ENCODE measurements at regions not wholly inside any gene's neighbourhood (a gene's known extent, or its start where the extent isn't known, plus 50 kb on each side); places are given as distances from the start of the nearest gene placed in this dataset.

GRCh38 chr9:4413856-4414255 is 76.4 kb upstream of the SLC1A1 start:
- WGBS (ENCODE audit: insufficient coverage) = 100% methylated on average over 1 of the region's 1 CpG
- ATAC-seq (ENCODE audit: low read depth) = no peak
- H4K20me1 ChIP-seq (ENCODE audit: control insufficient read depth, insufficient read depth, low read length, poor library complexity, severe bottlenecking) = no peaks in the 10 kb centered on the region
- no peaks in the 10 kb centered on the region for H3K4me1 ChIP-seq (ENCODE audit: control insufficient read depth in 2 of 2, insufficient read depth in 2 of 2, low read length in 2 of 2)
- H3K27ac ChIP-seq (ENCODE audit: low read length in 2 of 2) = no peak overlapping the region
- POLR2A ChIA-PET = no interaction called here
- H3K9ac ChIP-seq (ENCODE audit: low read length) = no peak overlapping the region
- CTCF ChIA-PET = no interaction called here
- no peak overlapping the region for H3K4me3 ChIP-seq (ENCODE audit: control extremely low read depth in 1 of 5, extremely low read depth in 1 of 5, insufficient read depth in 1 of 5, low read depth in 2 of 5, low read length in 4 of 5)
- no peak overlapping the region for H2AFZ ChIP-seq (ENCODE audit: insufficient read depth, low read depth, low read length, poor library complexity, severe bottlenecking)
- H3K79me2 ChIP-seq (ENCODE audit: control insufficient read depth, insufficient read depth, low read length) = no peaks in the 10 kb centered on the region
- no peak overlapping the region for H3K27ac Mint-ChIP-seq
- no peak overlapping the region for H3K4me2 ChIP-seq (replicated peaks; ENCODE audit: low read depth, low read length, poor library complexity, severe bottlenecking)
- no peaks in the 10 kb centered on the region for H3K36me3 ChIP-seq (replicated peaks in 1 of 2; ENCODE audit: control extremely low read depth in 1 of 2, control insufficient read depth in 1 of 2, extremely low read depth in 1 of 2, insufficient read depth in 2 of 2, low read length in 1 of 2)
- no peaks in the 10 kb centered on the region for H3K9me3 Mint-ChIP-seq (ENCODE audit: insufficient read depth)
- peaks cover 0 to 5% (median 0%) of the 10 kb centered on the region in 4 experiments for H3K27me3 ChIP-seq (replicated peaks in 1 of 4; ENCODE audit: control extremely low read depth in 1 of 4, control insufficient read depth in 3 of 4, insufficient read depth in 4 of 4, low read length in 3 of 4)
- no peak overlapping the region for H3K4me3 Mint-ChIP-seq
- intact Hi-C loops (cut with micrococcal nuclease) = no loop called here
- no peak for DNase-seq
- no peak for TF ChIP-seq EZH2 (IDR thresholded peaks at IDR 0.05; ENCODE audit: borderline replicate concordance, insufficient read depth, low read depth, low read length, poor library complexity, severe bottlenecking)
- TF ChIP-seq, protein P1, sequence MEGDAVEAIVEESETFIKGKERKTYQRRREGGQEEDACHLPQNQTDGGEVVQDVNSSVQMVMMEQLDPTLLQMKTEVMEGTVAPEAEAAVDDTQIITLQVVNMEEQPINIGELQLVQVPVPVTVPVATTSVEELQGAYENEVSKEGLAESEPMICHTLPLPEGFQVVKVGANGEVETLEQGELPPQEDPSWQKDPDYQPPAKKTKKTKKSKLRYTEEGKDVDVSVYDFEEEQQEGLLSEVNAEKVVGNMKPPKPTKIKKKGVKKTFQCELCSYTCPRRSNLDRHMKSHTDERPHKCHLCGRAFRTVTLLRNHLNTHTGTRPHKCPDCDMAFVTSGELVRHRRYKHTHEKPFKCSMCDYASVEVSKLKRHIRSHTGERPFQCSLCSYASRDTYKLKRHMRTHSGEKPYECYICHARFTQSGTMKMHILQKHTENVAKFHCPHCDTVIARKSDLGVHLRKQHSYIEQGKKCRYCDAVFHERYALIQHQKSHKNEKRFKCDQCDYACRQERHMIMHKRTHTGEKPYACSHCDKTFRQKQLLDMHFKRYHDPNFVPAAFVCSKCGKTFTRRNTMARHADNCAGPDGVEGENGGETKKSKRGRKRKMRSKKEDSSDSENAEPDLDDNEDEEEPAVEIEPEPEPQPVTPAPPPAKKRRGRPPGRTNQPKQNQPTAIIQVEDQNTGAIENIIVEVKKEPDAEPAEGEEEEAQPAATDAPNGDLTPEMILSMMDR (IDR thresholded peaks at IDR 0.05) = no peak
- H3K9me3 ChIP-seq (ENCODE audit: control extremely low read depth in 1 of 3, control insufficient read depth in 2 of 3, insufficient read depth in 1 of 3, low read length in 2 of 3) = no peaks in the 10 kb centered on the region
- peaks cover 4% of the 10 kb centered on the region for H3K27me3 Mint-ChIP-seq
- H3K4me1 Mint-ChIP-seq = no peaks in the 10 kb centered on the region

DNA sequence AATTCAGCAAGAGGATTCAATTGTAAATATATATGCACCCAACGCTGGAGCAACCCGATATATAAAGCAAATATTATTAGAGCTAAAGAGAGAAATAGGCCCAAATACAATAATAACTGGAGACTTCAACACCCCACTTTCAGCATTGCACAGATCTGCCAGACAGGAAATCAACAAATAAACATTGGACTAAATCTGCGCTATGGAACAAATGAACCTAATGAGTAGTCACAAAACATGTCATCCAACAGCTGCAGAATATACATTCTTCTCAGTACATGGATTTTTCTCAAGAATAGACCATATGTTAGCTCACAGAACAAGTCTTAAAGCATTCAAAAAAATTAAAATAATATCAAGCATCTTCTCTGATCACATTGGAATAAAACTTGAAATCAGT is 86.1 kb upstream of the SLC1A1 start:
- CTCF ChIA-PET = no interaction called here

More for the DNA sequence above, 86.1 kb upstream of the SLC1A1 start:
- Histone ChIP-seq H3K4me3 (ENCODE audit: control extremely low read depth in 1 of 5, extremely low read depth in 1 of 5, insufficient read depth in 1 of 5, low read depth in 2 of 5, low read length in 4 of 5) (no peak overlapping the region), H3K9ac (ENCODE audit: low read length) (no peak overlapping the region), H3K4me1 (ENCODE audit: control insufficient read depth in 2 of 2, insufficient read depth in 2 of 2, low read length in 2 of 2) (no peaks in the 10 kb centered on the region), H3K79me2 (ENCODE audit: control insufficient read depth, insufficient read depth, low read length) (no peaks in the 10 kb centered on the region), H3K4me2 (replicated peaks; ENCODE audit: low read depth, low read length, poor library complexity, severe bottlenecking) (no peak overlapping the region), H3K9me3 (ENCODE audit: control extremely low read depth in 1 of 3, control insufficient read depth in 2 of 3, insufficient read depth in 1 of 3, low read length in 2 of 3) (peaks cover 5 to 17% (median 16%) of the 10 kb centered on the region in 3 donors), H2AFZ (ENCODE audit: insufficient read depth, low read depth, low read length, poor library complexity, severe bottlenecking) (no peak overlapping the region), H3K36me3 (replicated peaks in 1 of 2; ENCODE audit: control extremely low read depth in 1 of 2, control insufficient read depth in 1 of 2, extremely low read depth in 1 of 2, insufficient read depth in 2 of 2, low read length in 1 of 2) (no peaks in the 10 kb centered on the region), H3K27me3 (replicated peaks in 1 of 4; ENCODE audit: control extremely low read depth in 1 of 4, control insufficient read depth in 3 of 4, insufficient read depth in 4 of 4, low read length in 3 of 4) (no peaks in the 10 kb centered on the region), H4K20me1 (ENCODE audit: control insufficient read depth, insufficient read depth, low read length, poor library complexity, severe bottlenecking) (no peaks in the 10 kb centered on the region), H3K27ac (ENCODE audit: low read length in 2 of 2) (no peak overlapping the region)
- no peak overlapping the region for H3K27ac Mint-ChIP-seq
- H3K4me3 Mint-ChIP-seq = no peak overlapping the region
- WGBS (ENCODE audit: insufficient coverage) = 89% methylated on average over 1 of the region's 3 CpGs
- ATAC-seq (ENCODE audit: low read depth) = no peak
- H3K4me1 Mint-ChIP-seq = no peaks in the 10 kb centered on the region
- H3K9me3 Mint-ChIP-seq (ENCODE audit: insufficient read depth) = peaks cover 23% of the 10 kb centered on the region
- no peak for DNase-seq
- H3K27me3 Mint-ChIP-seq = peaks cover 6% of the 10 kb centered on the region
- intact Hi-C loops (cut with micrococcal nuclease) = no loop called here
- POLR2A ChIA-PET = no interaction called here
- TF ChIP-seq, protein P1 (IDR thresholded peaks at IDR 0.05) = no peak
- no peak for TF ChIP-seq EZH2 (IDR thresholded peaks at IDR 0.05; ENCODE audit: borderline replicate concordance, insufficient read depth, low read depth, low read length, poor library complexity, severe bottlenecking)

Measured in B cell (primary cell).